ENCODE measurements at regions not wholly inside any gene's neighbourhood (a gene's known extent, or its start where the extent isn't known, plus 50 kb on each side); places are given as distances from the start of the nearest gene placed in this dataset.
A peak's percentile ranks its signal among the peaks of the same experiment; 100 is the strongest.

- no peak for DNase-seq (ENCODE audit: low read depth)
Measured at GRCh38 chr5:57335092-57335660, 147.4 kb downstream of the ACTBL2 start.

- DNase-seq (ENCODE audit: low read depth): no peak
Measured at GRCh38 chr5:57334475-57334874, 148.1 kb downstream of the ACTBL2 start.

GRCh38 chr5:57332361-57332760 lies 150.2 kb downstream of the ACTBL2 start:
- no peak for DNase-seq (ENCODE audit: low read depth)

GRCh38 chr5:57327561-57328367 lies 153.9 kb downstream of the GPBP1 start:
- no peak for DNase-seq (ENCODE audit: low read depth)

GRCh38 chr5:57325678-57326397 lies 152.0 kb downstream of the GPBP1 start:
- DNase-seq (ENCODE audit: low read depth): no peak

GRCh38 chr5:57324861-57325260 lies 151.0 kb downstream of the GPBP1 start:
- peak; percentile 78 for DNase-seq (ENCODE audit: low read depth)

- DNase-seq (ENCODE audit: low read depth): no peak
Measured at GRCh38 chr5:57324181-57324580, 150.3 kb downstream of the GPBP1 start.

- DNase-seq (ENCODE audit: low read depth): no peak
Measured at GRCh38 chr5:57320582-57320981, 146.7 kb downstream of the GPBP1 start.

- DNase-seq (ENCODE audit: low read depth): no peak
Measured at GRCh38 chr5:57319628-57320027, 145.8 kb downstream of the GPBP1 start.

GRCh38 chr5:57318251-57318650 lies 144.4 kb downstream of the GPBP1 start:
- no peak for DNase-seq (ENCODE audit: low read depth)

GRCh38 chr5:57317341-57317740 lies 143.5 kb downstream of the GPBP1 start:
- DNase-seq (ENCODE audit: low read depth): no peak

GRCh38 chr5:57316798-57317327 lies 143.0 kb downstream of the GPBP1 start:
- peak; percentile 90 for DNase-seq (ENCODE audit: low read depth)

- DNase-seq (ENCODE audit: low read depth): no peak
Measured at GRCh38 chr5:57315941-57316340, 142.1 kb downstream of the GPBP1 start.

All from myocyte (in vitro differentiated cells).